B cell (primary cell): ENCODE measurements at regions not wholly inside any gene's neighbourhood (a gene's known extent, or its start where the extent isn't known, plus 50 kb on each side); places are given as distances from the start of the nearest gene placed in this dataset.
"Not testable (repeated sequence)": the region's sequence is repeated elsewhere in the genome, so short reads cannot be mapped to it uniquely, and the experiment has no call there.

ENCODE experiments used
- ATAC-seq: fragments of 200-7000 bp; cut with Tn5 transposase; one replicate; pipeline ENCODE4 v1.10.0; 2021; ENCODE audit warnings: low read depth, mild to moderate bottlenecking, moderate number of reproducible peaks, moderate library complexity
- CTCF ChIA-PET: fragments of 350-600 bp; sonication (Branson Sonifier 250); formaldehyde crosslinking; loops from one replicate; lab custom pipeline; 2021; ENCODE audit warnings: antibody characterized with exemption, inconsistent platforms; lab: Charles Lee
- POLR2A ChIA-PET: fragments of 350-600 bp; sonication (Branson Sonifier 250); formaldehyde crosslinking; loops from one replicate; lab custom pipeline; 2021; ENCODE audit warnings: antibody characterized with exemption; lab: Charles Lee
- DNase-seq: peaks from one replicate; pipeline ENCODE4 v3.0.0; 2013
- H2AFZ ChIP-seq: 2 replicates; pipeline ENCODE4 v1.6.1; 2012; ENCODE audit warnings: mild to moderate bottlenecking, low read depth, low read length; ENCODE audit not compliant: insufficient read depth, poor library complexity, severe bottlenecking
- H3K27ac ChIP-seq, 2 donors: 1 replicate in 1 of 2; 2 replicates in 1 of 2; pipeline ENCODE4 v1.5.1; 2012 to 2013; ENCODE audit warnings: low read length in 2 of 2, mild to moderate bottlenecking in 2 of 2, moderate library complexity in 1 of 2
- H3K27me3 ChIP-seq, 4 experiments: fragments of 200-600 bp in 1 of 4; sonication (generic) in 1 of 4; replicated peaks in 1 of 4; 1 replicate in 2 of 4; 2 replicates in 2 of 4; pipeline versions ENCODE4 v1.6.1 to v1.7.0; 2013 to 2016; ENCODE audit warnings: low read length in 3 of 4, mild to moderate bottlenecking in 2 of 4, mixed read lengths in 1 of 4, moderate library complexity in 1 of 4; ENCODE audit not compliant: insufficient read depth in 4 of 4, control insufficient read depth in 3 of 4; ENCODE audit errors: control extremely low read depth in 1 of 4
- H3K36me3 ChIP-seq, 2 experiments: replicated peaks in 1 of 2; 1 replicate in 1 of 2; 2 replicates in 1 of 2; pipeline versions ENCODE4 v1.6.1 to v1.7.1; 2013; ENCODE audit warnings: low read length in 1 of 2; ENCODE audit not compliant: insufficient read depth in 2 of 2, control insufficient read depth in 1 of 2; ENCODE audit errors: control extremely low read depth in 1 of 2, extremely low read depth in 1 of 2
- H3K4me1 ChIP-seq, 2 donors: fragments of 200-600 bp in 1 of 2; sonication (generic) in 1 of 2; 1 replicate in 1 of 2; 2 replicates in 1 of 2; pipeline versions ENCODE4 v1.5.1 to v1.6.1; 2013 to 2017; ENCODE audit warnings: low read length in 2 of 2; ENCODE audit not compliant: control insufficient read depth in 2 of 2, insufficient read depth in 2 of 2
- H3K4me2 ChIP-seq: replicated peaks from 2 replicates; pipeline ENCODE3; 2012; ENCODE audit warnings: mild to moderate bottlenecking, low read depth, low read length; ENCODE audit not compliant: poor library complexity, severe bottlenecking
- H3K4me3 ChIP-seq, 5 experiments: fragments of 200-600 bp in 1 of 5; sonication (generic) in 1 of 5; 1 replicate in 3 of 5; 2 replicates in 2 of 5; pipeline versions ENCODE4 v1.5.1 to v1.7.0; 2011 to 2016; ENCODE audit warnings: low read length in 4 of 5, mild to moderate bottlenecking in 4 of 5, low read depth in 2 of 5, control low read depth in 1 of 5, moderate library complexity in 1 of 5; ENCODE audit not compliant: insufficient read depth in 1 of 5; ENCODE audit errors: control extremely low read depth in 1 of 5, extremely low read depth in 1 of 5
- H3K79me2 ChIP-seq: fragments of 200-600 bp; sonication (generic); one replicate; pipeline ENCODE4 v1.6.0; 2016; ENCODE audit warnings: low read length; ENCODE audit not compliant: control insufficient read depth, insufficient read depth
- H3K9ac ChIP-seq: fragments of 200-600 bp; sonication (generic); 2 replicates; pipeline ENCODE4 v1.6.1; 2017; ENCODE audit warnings: mild to moderate bottlenecking, low read length, moderate library complexity
- H3K9me3 ChIP-seq, 3 donors: one replicate each; pipeline versions ENCODE4 v1.6.1 to v1.7.1; 2013; ENCODE audit warnings: low read length in 2 of 3; ENCODE audit not compliant: control insufficient read depth in 2 of 3, insufficient read depth in 1 of 3; ENCODE audit errors: control extremely low read depth in 1 of 3
- H4K20me1 ChIP-seq: 2 replicates; pipeline ENCODE4 v1.6.0; 2012; ENCODE audit warnings: mild to moderate bottlenecking, low read length; ENCODE audit not compliant: insufficient read depth, control insufficient read depth, poor library complexity, severe bottlenecking
- H3K27ac Mint-ChIP-seq: one replicate; pipeline ENCODE4 v1.8.0; 2021; ENCODE audit warnings: mixed read lengths
- H3K27me3 Mint-ChIP-seq: one replicate; pipeline ENCODE4 v1.8.0; 2021; ENCODE audit warnings: mixed read lengths
- H3K4me1 Mint-ChIP-seq: one replicate; pipeline ENCODE4 v1.8.0; 2021; ENCODE audit warnings: mixed read lengths
- H3K4me3 Mint-ChIP-seq: one replicate; pipeline ENCODE4 v1.8.0; 2021; ENCODE audit warnings: mixed read lengths
- H3K9me3 Mint-ChIP-seq: one replicate; pipeline ENCODE4 v1.8.0; 2022; ENCODE audit warnings: mixed read lengths; ENCODE audit not compliant: insufficient read depth
- CTCF ChIP-seq: fragments of 200-600 bp; IDR thresholded peaks from one replicate; pipeline ENCODE4 v1.8.0; 2022; ENCODE audit warnings: antibody characterized with exemption, mild to moderate bottlenecking
- EZH2 ChIP-seq: IDR thresholded peaks from 2 replicates; pipeline ENCODE4 v1.6.1; 2012; ENCODE audit warnings: borderline replicate concordance, low read depth, mild to moderate bottlenecking, moderate library complexity, low read length; ENCODE audit not compliant: insufficient read depth, poor library complexity, severe bottlenecking
- WGBS: methylation state at CpG from one replicate; pipeline ENCODE4 v1.1.5; 2013; ENCODE audit warnings: missing lambda C conversion rate; ENCODE audit not compliant: insufficient coverage; 5-methylcytosine and 5-hydroxymethylcytosine counted together
- intact Hi-C: fragments of 100-400 bp; cut with micrococcal nuclease; formaldehyde crosslinking; loops from one replicate; pipeline ENCODE4 v1.10.0; 2022

- intact Hi-C loops = no loop called here
- no peak for TF ChIP-seq CTCF
- no peak for TF ChIP-seq EZH2
- no peak for DNase-seq
- no peaks in the 10 kb centered on the region for H3K9me3 Mint-ChIP-seq
- Histone ChIP-seq H3K27me3 (no peaks in the 10 kb centered on the region), H3K9me3 (no peaks in the 10 kb centered on the region), H2AFZ (no peak overlapping the region), H3K79me2 (no peaks in the 10 kb centered on the region), H4K20me1 (no peaks in the 10 kb centered on the region), H3K4me1 (no peaks in the 10 kb centered on the region), H3K4me2 (no peak overlapping the region), H3K4me3 (no peak overlapping the region), H3K9ac (no peak overlapping the region), H3K27ac (no peak overlapping the region), H3K36me3 (no peaks in the 10 kb centered on the region)
- no peak overlapping the region for H3K4me3 Mint-ChIP-seq
- WGBS = no CpG with 5 or more reads among the region's 4 CpGs
- H3K27me3 Mint-ChIP-seq = no peaks in the 10 kb centered on the region
- ATAC-seq = no peak
- H3K27ac Mint-ChIP-seq = no peak overlapping the region
- peaks cover 3% of the 10 kb centered on the region for H3K4me1 Mint-ChIP-seq
- CTCF ChIA-PET = no interaction called here
- POLR2A ChIA-PET = no interaction called here
These were observed 340.6 kb downstream of the SRGAP2C start for GRCh38 chr1:121525355-121525754.

GRCh38 chr1:121528958-121529357 lies 344.2 kb downstream of the SRGAP2C start:
- ATAC-seq, DNase-seq, H2AFZ ChIP-seq, H3K36me3 ChIP-seq, intact Hi-C loops, H3K4me1 Mint-ChIP-seq, H3K4me3 ChIP-seq, CTCF ChIA-PET, H3K27ac ChIP-seq, H3K79me2 ChIP-seq, H3K27ac Mint-ChIP-seq, H3K9ac ChIP-seq, POLR2A ChIA-PET, H3K4me1 ChIP-seq, H3K4me3 Mint-ChIP-seq, H3K27me3 Mint-ChIP-seq, H3K9me3 ChIP-seq, H3K4me2 ChIP-seq, H4K20me1 ChIP-seq, H3K27me3 ChIP-seq, H3K9me3 Mint-ChIP-seq: not testable (repeated sequence)

GRCh38 chr1:121530026-121530425 lies 345.3 kb downstream of the SRGAP2C start:
- H3K36me3 ChIP-seq, H3K79me2 ChIP-seq, POLR2A ChIA-PET, H3K27ac Mint-ChIP-seq, H3K27ac ChIP-seq, H3K4me3 ChIP-seq, DNase-seq, H3K9ac ChIP-seq, H4K20me1 ChIP-seq, H3K9me3 Mint-ChIP-seq, H3K4me1 Mint-ChIP-seq, H2AFZ ChIP-seq, CTCF ChIA-PET, H3K4me3 Mint-ChIP-seq, H3K4me1 ChIP-seq, H3K27me3 Mint-ChIP-seq, H3K9me3 ChIP-seq, H3K27me3 ChIP-seq, ATAC-seq, intact Hi-C loops, H3K4me2 ChIP-seq: not testable (repeated sequence)
- WGBS = no CpG with 5 or more reads among the region's 2 CpGs
